T-helper 22 cell (primary cell): ENCODE measurements at regions not wholly inside any gene's neighbourhood (a gene's known extent, or its start where the extent isn't known, plus 50 kb on each side); places are given as distances from the start of the nearest gene placed in this dataset.

Experiments used
- DNase-seq: peaks from one replicate; pipeline ENCODE4 v3.0.0-alpha.2; 2020; ENCODE audit warnings: low read depth

GRCh38 chr10:44197646-44198045 is 187.3 kb downstream of the CXCL12 start:
- DNase-seq: no peak

DNA sequence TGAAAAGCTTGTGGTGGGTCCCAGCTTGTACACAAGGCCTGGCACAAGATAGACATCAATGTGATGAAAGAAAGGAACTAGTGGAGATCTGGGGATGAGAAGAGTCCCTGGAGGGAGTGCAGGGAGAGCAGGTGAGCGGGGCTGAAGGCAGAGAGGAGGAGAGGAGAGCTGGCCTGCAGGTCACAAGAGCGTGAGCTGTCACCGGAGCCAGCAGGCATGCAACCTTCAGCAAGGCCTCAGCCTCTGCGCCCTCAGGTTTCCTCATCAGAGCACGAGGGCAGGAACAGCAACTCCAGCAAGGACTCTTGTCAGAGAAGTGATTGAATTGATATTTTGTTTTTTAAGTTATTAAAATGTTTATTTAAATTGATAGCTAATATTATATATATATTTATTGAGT is 188.6 kb downstream of the CXCL12 start:
- DNase-seq: no peak

DNA sequence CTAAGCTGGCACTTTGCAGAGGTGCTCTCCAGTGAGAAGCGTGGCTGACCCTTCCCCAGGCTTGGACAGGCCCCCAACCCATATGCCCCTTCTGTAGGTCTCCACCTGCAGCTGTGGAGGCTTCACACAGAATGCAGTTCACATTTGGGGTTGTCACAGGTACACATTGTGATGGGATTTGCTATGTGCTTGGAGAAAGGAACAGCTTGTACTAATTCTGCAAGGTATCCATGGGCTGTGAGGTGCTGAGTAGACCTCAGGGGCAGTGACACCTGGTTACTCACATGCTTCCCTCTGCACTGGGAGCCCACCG is 188.9 kb downstream of the CXCL12 start:
- DNase-seq: no peak

DNA sequence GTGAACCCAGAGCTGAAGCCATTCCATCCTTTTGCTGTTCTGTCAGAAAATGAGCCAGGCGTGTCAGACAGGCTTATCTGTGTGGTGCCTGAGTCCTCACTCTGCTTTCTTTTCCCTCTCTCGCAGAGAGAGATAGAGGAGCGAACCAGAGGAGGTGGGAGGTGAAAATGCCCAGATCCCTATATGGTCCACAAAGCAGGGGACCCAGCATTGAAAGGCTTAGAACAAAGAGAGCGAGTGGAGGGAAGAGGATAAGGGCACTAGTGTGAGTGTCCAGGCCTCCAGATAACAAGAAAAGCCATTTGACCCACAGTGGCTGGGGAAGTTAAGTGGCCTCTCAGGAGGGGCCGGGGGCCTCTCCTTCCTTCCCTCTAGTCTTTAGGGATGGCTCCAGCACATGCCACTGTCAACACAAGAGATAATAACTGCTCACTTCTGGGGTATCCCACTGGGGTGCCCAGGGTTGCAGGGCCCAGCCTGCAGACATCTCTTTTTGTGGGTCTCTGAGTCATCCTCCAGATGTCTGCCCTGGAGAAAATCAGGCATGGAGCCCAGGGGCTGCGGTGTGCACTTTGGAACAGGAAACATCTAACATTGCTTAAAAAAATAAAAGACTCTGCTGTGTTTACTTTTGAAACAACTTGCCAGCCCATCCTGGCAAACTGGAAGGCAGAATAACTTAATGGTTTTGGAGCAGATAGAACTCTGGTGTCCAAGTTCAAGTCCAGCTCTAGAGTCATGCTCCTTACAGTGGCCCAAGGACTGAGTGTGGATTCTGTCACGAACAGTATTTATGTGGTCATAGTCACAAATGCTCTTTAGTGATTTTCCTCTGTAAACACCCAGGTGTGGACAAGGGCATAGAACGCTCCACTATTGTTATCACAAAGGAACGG is 189.5 kb downstream of the CXCL12 start:
- DNase-seq: no peak

GRCh38 chr10:44194435-44194834 is 190.5 kb downstream of the CXCL12 start:
- DNase-seq: no peak

DNA sequence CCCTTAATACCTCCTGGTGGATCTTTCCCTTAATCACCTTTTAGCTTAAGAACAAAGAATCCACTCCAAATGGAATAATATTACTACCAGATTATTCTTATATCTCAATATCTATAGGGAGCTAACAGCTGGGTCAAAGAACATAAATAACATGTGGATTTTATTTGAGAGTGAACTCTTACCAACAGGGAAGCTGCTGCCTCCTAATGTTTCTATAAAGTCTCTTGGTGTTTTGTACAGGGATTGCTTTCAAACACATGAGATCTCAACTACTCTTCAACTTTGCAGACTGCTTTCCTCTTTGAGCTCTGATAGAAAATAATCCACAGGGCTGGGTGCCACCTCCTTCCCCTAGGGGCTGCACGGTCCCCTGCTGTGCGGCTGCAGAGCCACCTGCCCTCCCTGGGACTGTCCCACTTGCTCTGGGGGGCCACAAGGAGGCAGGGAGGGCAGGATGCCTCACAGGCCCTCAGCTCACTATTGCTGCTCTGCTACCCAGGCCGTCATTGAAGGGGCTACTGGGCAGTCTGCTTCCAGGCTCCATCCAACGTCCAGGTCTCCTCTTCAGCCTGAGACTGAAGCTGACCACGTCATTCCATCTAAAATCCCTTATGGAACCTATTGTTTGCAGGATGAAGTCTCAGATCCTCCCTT is 191.2 kb downstream of the CXCL12 start:
- DNase-seq: no peak

DNA sequence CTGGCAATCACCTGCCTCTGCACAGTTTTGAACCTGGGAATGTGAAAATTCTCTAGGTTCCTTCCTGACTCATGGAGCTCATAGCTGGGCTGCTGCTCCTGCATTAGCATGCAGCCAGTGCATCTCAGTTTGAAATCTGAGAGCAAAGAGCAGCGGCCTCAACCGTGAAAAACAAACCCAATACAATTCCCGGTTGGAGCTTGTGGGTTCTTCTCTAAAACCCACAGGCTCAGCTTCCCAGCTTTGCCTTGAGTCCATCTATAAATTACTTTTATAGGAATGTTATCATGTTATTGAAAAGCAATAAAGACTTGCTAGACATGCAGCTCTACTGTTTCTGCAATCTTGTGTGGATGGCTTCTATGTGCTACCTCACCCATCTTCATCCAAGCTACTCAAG is 191.7 kb downstream of the CXCL12 start:
- DNase-seq: no peak

DNA sequence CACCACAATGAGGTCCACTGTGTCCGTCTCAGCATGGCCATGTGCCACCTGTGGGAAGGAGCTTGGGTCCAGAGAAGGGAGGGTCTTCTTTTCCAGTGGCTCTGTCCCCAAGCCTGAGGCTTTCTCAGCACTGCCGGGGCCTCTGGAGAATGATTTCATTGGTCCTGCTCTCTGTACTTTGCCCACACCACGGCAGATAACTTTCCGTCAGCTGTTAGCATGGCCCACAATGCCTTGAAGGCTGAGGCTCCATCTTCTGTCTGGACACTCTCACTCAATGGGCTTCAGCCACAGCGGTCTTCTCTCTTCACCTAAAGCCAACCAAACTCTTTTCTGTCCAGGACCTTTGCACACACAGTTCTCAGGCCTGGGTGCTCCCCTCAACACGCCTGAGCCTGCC is 192.5 kb downstream of the CXCL12 start:
- no peak for DNase-seq

- no peak for DNase-seq
These were observed 194.4 kb downstream of the CXCL12 start for GRCh38 chr10:44190541-44190940.

DNA sequence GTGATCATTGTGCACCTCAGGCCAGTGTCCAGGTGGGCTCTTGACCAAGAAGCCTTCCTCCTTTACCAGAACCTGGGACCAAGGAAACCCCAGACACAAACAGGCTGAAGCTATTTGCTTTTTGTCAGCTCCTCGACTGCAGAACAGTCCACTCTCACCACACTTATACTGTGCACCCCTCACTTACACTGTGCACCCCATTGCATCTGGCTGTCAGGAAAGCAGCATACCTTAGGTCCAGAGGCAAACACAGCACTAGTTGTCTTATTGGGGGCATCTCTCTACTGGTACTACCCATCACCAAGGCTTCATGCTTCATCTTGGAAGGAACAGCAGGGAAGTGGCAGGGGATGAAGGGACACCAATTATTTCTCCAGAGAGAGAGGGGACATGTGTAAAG is 198.1 kb downstream of the CXCL12 start:
- no peak for DNase-seq

DNA sequence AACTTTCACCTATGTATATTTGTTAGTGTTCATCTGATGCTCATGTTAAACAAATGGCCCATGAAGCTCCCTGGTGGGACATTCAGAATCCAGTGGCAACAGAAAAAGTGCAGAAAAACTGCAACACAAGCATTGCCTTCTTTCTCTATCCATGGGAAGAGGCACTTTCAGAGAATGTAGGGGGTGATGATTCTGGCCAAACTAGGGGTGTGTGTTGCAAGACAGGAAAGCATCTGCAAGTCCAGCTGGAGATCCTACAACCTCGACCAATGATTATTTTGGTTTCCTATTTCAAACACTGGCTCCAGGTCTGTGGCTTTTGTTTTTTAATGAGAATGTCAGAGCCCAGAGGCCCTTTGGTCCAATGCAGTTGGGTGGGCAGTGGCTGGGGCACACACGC is 198.7 kb downstream of the CXCL12 start:
- no peak for DNase-seq

- DNase-seq: no peak
These were observed 199.6 kb downstream of the CXCL12 start for GRCh38 chr10:44185315-44185666.

GRCh38 chr10:44184633-44185314 is 200.1 kb downstream of the CXCL12 start:
- DNase-seq: no peak

DNA sequence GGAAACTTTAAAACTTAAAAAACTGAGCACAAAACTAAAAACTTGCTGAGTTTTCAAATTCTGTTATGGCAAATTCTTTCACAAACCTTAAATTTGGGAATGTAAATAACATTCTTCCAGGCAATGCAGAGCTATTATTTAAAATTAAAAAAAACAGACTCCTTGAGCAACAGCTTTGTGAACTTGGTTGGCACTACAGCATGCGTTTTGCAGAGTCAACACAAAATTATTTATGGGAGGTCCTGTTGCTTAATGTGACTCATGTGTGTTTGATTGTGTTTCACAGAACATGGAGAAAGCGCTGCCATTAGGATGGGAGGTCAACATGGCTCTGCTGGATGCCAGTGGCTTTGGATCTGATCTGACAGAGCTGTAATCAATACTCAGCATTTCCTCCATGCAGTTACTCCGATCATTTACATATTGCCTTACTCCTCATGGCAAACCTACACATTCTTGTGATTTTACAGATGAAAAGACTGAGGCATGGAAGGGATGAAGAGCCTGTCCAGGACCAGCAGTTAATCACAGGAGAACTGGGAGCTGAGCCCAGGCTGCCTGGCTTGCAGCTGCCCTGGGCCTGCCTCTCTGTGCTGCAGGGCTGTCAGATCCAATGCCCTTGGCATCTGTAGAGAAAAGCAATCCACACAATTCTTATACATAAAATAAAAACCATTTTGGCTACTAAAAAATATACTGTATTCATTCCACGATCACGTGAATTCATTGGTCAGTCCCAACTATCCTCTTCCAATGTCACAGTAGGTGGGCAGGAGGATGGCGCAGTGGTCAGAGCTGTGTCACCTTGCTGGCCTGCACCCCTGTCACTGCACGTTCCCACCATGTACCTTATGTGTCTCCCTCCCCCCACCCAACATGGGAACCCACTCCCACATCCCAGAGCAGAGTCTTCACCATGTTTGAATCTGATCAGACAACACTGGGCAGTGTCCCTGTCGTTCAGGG is 200.9 kb downstream of the CXCL12 start:
- DNase-seq: no peak

- no peak for DNase-seq
These were observed 202.0 kb downstream of the CXCL12 start for GRCh38 chr10:44182909-44183308.

DNA sequence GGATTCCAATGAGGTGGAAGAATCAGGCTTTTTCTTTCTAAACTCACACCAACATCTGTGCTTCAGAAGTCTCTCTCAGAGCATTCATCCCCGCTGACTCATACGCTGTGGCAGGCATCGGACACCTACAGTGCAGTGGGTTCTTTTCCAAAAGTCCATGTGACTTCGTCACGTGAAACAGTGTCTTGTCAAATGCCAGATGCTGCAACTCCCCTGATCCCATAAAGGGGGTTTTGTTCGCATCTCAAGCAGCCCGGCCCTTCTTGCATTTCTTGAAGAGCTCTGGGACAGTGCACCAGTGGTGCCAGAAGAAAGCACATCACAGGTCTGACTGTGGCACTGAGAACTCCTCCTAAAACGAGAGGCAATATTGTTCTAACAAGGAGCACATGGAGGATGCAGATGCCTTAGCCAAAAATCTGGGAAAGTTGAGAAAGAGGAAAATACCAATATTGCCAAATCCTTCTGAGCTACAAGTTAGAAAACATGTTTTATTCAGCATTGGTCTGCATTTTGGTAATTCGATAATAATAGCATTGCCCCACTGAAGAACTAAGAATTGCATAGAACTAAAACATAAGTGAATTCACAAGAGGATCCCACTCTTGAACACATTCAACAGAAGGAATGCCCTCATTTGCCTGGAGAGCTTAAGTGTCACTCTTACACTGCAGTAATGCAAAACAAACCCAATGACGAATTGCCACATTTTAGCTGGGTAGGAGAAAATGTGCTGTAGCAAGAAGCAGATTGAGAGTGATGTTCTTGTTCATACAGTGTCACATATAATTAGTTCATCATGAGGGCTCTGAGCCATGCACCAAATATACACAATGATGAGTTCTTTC is 204.4 kb downstream of the CXCL12 start:
- no peak for DNase-seq

GRCh38 chr10:44178856-44179255 is 206.0 kb downstream of the CXCL12 start:
- no peak for DNase-seq

- DNase-seq: no peak
These were observed 206.6 kb downstream of the CXCL12 start for GRCh38 chr10:44178281-44178680.

DNA sequence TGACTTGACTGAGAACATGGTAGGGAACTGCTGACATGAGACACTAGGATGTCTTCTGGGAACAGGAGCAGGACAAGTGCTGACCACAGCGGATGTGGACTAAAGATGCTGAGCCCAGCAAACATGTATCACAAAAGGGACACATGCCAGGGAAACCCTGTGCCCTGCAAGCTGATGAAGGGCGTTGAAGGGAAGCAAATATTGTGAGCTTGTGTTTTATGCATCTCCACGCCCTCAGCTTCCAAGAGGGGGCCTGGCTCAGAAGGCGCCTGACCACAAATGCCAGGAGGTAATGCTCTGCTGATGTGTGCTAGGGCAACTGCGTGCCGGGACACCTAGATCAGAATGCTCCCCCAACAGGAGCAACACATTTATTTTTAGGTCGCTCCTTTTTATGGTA is 207.3 kb downstream of the CXCL12 start:
- no peak for DNase-seq

GRCh38 chr10:44176311-44176710 is 208.6 kb downstream of the CXCL12 start:
- DNase-seq: no peak

- no peak for DNase-seq
These were observed 211.3 kb downstream of the CXCL12 start for GRCh38 chr10:44173608-44173894.
